Middle frontal gyrus (tissue), 1 donor: ENCODE measurements at regions not wholly inside any gene's neighbourhood (a gene's known extent, or its start where the extent isn't known, plus 50 kb on each side); places are given as distances from the start of the nearest gene placed in this dataset.

Experiments
- DNase-seq: peaks from one replicate; pipeline ENCODE4 v3.0.0-alpha.2; 2015; ENCODE audit warnings: low spot score; ENCODE audit errors: extremely low spot score

- DNase-seq, result no peak
These were observed 51.4 kb upstream of the SOX2 start for GRCh38 chr3:181660337-181660736.

GRCh38 chr3:181637456-181637855, 74.3 kb upstream of the SOX2 start:
- DNase-seq, result no peak

DNA sequence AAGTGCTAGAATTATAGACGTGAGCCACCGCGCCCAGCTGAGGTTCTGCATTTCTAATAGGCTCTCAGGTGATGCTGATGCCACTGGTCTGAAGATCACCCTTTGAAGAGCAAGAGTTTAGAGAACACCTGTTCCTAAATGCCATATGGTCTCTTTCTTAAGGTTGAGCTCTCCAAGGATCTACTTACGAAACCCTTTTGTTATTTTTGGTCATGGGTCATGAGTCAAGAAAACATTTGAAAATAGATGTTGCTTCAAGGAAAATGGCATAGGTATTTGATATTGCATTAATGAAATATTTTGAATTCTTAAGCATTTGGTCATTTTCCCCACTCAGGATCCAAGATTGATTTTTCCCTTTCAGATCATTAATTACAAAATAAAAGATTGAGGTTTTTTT, 74.7 kb upstream of the SOX2 start:
- no peak for DNase-seq

GRCh38 chr3:181635141-181635540, 76.6 kb upstream of the SOX2 start:
- no peak for DNase-seq

DNA sequence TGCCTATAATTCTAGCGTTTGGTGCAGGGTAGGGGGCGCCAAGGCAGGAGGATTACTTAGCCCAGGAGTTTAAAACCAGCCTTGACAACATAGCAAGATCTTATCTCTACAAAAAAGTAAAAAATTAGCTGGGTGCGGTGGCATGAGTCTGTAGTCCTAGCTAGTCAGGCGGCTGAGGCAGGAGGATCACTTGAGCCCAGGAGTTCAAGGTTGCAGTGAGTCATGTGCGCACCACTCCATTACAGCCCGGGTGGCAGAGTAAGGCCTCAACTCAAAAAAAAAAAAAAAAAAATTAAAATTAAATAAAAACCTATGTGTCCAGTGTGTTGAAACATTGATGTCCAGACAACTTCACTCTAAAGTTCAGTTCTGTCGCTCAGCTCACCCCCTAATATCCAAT, 78.2 kb upstream of the SOX2 start:
- no peak for DNase-seq

DNA sequence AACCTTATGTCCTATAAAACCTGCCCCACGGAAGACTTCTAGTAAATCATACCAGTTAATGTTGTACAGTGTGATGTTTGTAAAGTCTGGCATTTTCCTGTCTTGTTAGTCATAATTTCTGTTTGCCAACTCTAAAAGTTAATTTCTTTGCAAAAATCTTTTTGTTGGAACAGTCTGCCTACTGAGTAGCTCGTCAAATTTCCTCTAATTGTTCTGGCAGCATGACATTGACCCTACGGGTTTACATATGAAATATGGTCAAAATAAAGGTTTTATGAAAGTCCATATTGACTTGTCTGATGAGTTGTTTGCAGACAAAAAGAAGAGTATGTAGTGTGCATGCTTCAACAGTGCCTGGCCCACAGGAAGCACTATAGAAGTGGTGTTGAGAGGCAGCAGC, 79.8 kb upstream of the SOX2 start:
- no peak for DNase-seq

DNA sequence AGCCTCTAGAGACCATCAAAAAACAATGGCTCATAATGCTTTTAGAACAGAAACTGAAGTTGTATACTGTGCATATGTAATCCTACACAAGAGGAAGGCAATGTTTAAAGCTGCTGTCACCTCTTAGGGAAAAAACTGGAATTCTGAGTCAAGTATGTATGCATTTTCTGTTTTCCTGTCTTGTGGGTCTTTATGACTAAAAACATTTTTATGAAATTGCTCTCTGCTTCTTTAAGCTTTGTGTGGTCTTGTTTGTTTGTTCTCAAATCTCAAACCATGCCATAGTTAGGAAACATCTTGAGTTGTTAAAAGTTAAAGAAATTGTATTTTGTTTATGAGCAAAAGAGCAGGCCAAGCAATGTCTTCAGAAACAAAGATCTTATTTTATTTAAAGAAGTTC, 80.9 kb upstream of the SOX2 start:
- no peak for DNase-seq

GRCh38 chr3:181629711-181630110, 82.0 kb upstream of the SOX2 start:
- no peak for DNase-seq

- DNase-seq, result no peak
These were observed 82.7 kb upstream of the SOX2 start for GRCh38 chr3:181629029-181629428.

DNA sequence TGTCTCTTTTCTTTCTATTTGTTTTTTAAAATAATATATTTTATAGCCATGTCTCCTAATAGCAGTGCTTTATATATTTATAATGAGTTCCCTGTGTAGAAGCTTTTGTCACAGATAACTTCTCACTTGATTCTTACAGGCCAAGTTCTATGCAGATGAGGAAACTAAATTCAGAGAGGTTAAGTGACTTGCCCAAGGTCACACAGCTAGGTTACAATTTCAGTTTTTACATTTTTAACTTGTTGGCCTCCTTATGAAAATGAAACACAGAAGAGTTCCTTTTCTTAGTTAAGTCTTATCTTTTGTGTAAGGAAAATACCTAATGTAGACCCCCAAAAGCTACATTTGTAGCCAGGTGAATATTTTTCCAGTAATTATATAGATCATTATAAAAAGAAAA, 83.3 kb upstream of the SOX2 start:
- no peak for DNase-seq

DNA sequence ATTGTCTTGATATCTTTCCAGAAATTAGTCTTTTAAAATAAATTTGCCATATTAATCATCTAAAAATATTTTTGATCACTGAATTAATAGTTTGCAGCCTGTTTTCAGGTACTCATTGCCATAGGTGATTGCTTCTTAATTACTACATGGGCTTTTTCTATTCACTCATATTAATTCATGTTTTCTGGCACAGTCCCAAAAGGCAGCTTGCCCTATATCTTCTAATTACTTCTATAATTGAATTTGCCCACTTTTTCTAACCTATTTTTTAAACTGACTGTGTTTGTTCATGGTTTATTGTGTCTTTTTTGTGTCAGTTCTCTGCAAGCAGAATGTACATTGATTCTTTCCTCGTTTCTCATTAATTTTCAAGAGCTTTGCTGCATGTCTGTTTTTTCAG, 85.7 kb upstream of the SOX2 start:
- no peak for DNase-seq

DNA sequence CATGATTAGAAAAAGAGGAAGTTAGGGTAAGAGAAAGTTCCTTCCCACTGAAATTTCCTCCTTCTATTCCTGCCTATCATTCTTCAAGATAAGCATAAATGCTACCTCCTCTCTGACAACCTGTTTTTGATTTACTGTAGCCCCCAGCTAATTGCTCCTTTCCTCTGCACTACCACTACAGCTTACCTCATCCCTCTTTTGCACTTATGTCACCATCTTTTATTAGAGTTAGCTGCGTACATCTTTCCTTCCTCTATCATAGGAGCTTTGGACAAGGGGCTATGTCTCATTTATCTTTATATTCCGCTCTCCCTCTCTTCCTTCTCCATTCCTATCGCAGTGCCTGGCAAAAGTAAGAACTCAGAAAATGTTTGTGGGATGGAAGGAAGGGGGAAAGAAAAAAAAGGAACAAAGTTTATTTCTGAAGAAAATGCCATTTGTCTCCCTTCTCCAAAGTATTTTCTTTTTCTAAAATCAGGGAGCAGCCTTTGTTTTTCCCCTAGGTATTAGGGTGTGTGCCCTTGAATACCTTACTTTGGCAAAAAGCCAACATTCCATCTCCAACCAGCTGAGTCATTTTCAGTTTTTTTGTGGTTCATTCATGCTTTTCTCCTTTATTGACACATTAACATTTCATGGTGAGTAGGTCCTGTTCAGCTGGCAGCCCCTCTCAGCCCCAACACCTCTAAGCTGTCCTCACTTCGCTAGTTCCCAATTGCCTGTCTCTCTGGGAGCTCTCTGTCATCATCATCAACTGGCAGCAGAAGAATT, 87.6 kb upstream of the SOX2 start:
- DNase-seq, result no peak

GRCh38 chr3:181622365-181622764, 89.4 kb upstream of the SOX2 start:
- no peak for DNase-seq

DNA sequence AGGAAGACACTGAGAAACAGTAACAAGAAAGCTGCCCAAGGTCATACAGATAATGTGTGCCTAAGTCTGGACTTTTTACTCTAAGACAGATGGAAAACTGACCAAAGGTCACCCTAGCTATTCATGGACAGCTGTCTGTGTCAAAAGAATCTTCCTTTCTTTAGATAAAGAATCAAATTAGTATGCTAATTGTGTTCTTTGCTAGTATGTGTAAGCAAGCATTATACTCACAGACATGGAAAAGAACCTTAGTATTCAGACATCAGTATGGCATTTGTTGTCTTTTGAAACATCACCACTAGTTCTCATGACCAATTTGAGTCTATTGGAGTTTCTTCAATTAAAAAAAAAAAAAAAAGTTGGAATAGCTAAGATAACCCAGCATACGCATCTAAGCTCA, 91.8 kb upstream of the SOX2 start:
- no peak for DNase-seq

- no peak for DNase-seq
These were observed 93.5 kb upstream of the SOX2 start for GRCh38 chr3:181618260-181618659.

DNA sequence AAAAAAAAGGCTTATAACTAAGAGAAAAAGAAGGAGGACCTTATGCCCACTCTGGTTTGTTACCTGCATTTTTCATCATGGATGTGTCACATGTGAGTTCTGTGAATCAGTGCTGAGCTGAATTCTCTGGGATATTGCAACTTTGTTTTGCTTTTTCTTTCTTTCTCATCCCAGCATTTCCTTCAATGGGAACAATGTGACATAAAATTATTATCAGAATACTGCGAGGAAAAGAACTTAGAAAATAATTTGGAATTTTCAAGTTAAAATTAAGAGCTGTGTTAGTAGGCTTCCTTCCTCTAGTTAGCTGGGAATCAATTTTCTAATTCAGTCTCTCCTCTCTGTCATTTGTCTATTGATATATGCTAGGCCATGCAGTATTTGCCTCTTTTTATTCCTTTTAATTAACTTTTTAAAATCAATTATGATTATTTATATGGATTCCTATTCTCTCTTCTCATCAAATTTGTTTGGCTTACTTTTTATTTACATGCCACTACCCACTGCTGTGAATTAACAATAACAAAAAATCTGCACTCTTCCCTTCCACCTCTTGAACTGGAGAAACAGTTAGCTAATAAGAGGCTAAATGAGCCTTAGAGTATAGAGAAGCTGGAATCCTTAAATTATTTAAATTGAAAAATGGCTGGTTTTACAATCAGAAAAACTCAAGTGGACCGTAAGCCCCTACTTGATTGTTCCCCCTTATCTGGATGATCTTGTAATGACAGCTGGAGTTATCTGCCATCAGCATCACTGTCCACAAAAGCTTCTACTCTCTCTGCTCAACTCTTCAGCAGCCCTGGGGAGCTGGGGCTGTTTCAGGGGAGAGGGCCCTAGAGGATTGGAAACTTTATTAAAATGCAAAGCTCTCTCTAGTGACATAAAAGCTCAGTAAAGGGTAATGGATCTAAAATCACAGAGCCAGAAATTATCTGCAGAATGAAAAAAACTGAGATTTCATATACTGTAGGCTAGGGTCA, 95.3 kb upstream of the SOX2 start:
- no peak for DNase-seq

- no peak for DNase-seq
These were observed 96.1 kb upstream of the SOX2 start for GRCh38 chr3:181615666-181616065.

DNA sequence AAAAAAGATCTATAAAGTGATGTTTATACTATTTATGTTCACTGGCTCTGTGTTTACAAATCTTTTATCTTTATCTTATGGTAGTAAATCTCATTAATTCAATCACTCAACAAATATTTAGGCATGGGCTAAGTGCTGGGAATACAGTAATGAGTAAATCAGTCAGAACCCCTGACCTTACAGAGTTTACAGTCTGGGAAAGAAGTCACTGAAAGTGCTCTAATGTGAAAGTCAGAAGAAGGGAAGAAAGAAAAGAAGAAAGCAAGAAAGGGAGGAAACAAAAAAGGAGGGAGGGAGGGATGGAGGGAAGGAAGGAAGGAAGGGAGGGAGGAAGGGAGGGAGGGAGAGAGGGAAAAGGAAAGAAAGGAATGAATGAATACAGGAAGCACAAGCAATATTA, 96.8 kb upstream of the SOX2 start:
- DNase-seq, result no peak

- no peak for DNase-seq
These were observed 97.9 kb upstream of the SOX2 start for GRCh38 chr3:181613813-181614212.

GRCh38 chr3:181613191-181613590, 98.5 kb upstream of the SOX2 start:
- no peak for DNase-seq

DNA sequence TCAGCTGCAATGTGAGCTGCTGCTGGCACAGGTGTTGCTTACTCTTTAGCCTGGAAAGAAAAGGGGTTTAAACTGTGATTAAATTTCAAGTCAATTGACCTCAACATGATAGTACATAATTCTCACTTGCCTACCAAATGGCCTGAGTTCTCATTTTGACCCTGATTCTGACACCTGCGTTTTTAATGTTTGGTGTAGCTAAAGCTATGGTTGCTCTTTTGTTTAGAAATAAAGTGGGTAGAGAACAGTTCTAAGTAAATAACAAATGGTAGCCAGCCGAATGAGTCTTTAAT, 100.8 kb upstream of the SOX2 start:
- DNase-seq, result no peak

DNA sequence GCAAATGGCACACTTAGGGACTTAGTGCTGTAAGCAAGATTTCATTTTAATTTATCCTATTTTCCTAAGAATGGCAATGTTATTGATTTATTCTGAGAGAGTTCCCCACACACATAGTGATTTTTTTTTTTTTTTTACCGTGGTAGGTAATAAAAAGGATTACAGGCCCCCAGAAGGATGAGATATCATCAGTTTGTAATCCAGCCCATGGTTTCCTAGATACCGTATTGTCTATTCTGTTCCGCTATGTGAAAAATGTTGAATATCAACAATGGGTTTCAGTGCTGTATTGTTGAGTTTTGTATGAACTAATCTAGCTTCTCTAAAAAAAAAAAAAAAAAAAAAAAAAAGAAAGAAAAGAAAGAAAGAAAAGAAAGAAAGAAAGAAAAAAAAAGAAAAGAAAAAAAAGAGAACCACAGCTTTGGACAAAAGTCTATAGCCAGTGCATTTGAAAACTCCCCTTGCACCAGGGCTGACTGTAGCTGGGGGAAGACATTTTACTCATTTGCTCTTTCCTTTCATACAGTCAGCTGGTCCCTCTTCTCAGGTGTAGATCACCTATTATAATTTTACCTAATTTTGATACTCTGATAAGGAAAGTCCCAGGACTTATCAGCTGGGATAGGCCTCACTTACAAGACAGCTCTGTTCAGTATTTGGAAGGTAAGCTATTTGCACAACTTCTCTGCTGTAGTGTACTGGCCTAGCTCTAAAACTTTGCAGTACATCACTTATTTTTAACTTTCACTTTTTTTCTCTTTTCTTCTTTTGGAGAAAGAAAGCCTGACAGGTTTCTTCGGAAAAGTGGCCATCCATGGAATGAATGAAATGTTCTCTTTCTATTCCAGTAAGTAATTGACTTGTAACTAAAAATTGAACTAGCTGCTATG, 101.4 kb upstream of the SOX2 start:
- no peak for DNase-seq
